ENCODE measurements at regions not wholly inside any gene's neighbourhood (a gene's known extent, or its start where the extent isn't known, plus 50 kb on each side); places are given as distances from the start of the nearest gene placed in this dataset.

GRCh38 chr5:56494300-56494731 is 261.2 kb upstream of the ANKRD55 start (continued):
- no peak for TF ChIP-seq ZNF335 (CRISPR knock-in tag; IDR thresholded peaks at IDR 0.05)

GRCh38 chr5:56493766-56494165 is 260.6 kb upstream of the ANKRD55 start:
- H3K4me2 ChIP-seq (ENCODE audit: low read depth, low read length), result no peak overlapping the region
- DNase-seq (ENCODE audit: low spot score) (no peak), ATAC-seq (no peak), FAIRE-seq (no peak)
- no peaks in the 10 kb centered on the region for H4K20me1 ChIP-seq (ENCODE audit: insufficient read depth, low read length)
- no peaks in the 10 kb centered on the region for H3K9me3 ChIP-seq (ENCODE audit: low read length)
- no peak overlapping the region for H3K4me3 ChIP-seq (replicated peaks in 1 of 3; ENCODE audit: insufficient read depth in 1 of 3, low read depth in 2 of 3, low read length in 3 of 3)
- WGBS (ENCODE audit: low lambda C conversion rate), result 75% methylated on average over 7 of the region's 7 CpGs
- H3K4me1 ChIP-seq (ENCODE audit: insufficient read depth, low read length), result peaks cover 40% of the 10 kb centered on the region
- intact Hi-C loops (cut with micrococcal nuclease; ENCODE audit: unreplicated experiment) (no loop called here), in situ Hi-C loops (cut with HindIII; ENCODE audit: extremely low pct_ligation_motif_present, low pct_unique_long_range_greater_than_20kb) (loop anchor here (25.0 kb wide), 1 partner anchor 344 kb away; no protein-coding TSS in a partner anchor)
- no peaks in the 10 kb centered on the region for H3K79me2 ChIP-seq (ENCODE audit: insufficient read depth, low read length)
- ChIA-PET POLR2A (no interaction called here), CTCF (ENCODE audit: low intra/inter-chr PET ratio, low total read pairs) (no interaction called here)
- no peak overlapping the region for H3K9ac ChIP-seq (ENCODE audit: insufficient read depth, low read depth, low read length)
- no peaks in the 10 kb centered on the region for H3K36me3 ChIP-seq (replicated peaks in 1 of 2; ENCODE audit: control insufficient read depth in 1 of 2, insufficient read depth in 2 of 2, low read length in 2 of 2)
- no peak overlapping the region for H3K27ac ChIP-seq (ENCODE audit: extremely low read length, insufficient read depth, low read length)
- no TSS peak for BruUV-seq (replicated peaks)
- H3K27me3 ChIP-seq (ENCODE audit: control insufficient read depth in 1 of 2, insufficient read depth in 2 of 2, low read length in 2 of 2), result no peaks in the 10 kb centered on the region
- no peak overlapping the region for H2AFZ ChIP-seq (ENCODE audit: low read length)
- TF ChIP-seq SAFB2 (CRISPR knock-in tag; IDR thresholded peaks at IDR 0.05; ENCODE audit: borderline replicate concordance, low read depth) (no peak), ATAD3A (CRISPR knock-in tag; IDR thresholded peaks at IDR 0.05) (no peak), SNAPC4 (CRISPR knock-in tag; IDR thresholded peaks at IDR 0.05) (no peak), ZNF607 (CRISPR knock-in tag; IDR thresholded peaks at IDR 0.05; ENCODE audit: borderline replicate concordance) (no peak), TEAD3 (CRISPR knock-in tag; optimal IDR thresholded peaks at IDR 0.05; ENCODE audit: borderline replicate concordance) (no peak), ZNF264 (CRISPR knock-in tag; IDR thresholded peaks at IDR 0.05) (no peak), ZNF646 (CRISPR knock-in tag; IDR thresholded peaks at IDR 0.05) (no peak), ATF2 (CRISPR knock-in tag; IDR thresholded peaks at IDR 0.05) (no peak), REPIN1 (CRISPR knock-in tag; IDR thresholded peaks at IDR 0.05; ENCODE audit: borderline replicate concordance, low read depth) (no peak), ZNF546 (CRISPR knock-in tag; conservative IDR thresholded peaks at IDR 0.05) (no peak)

Measured in HepG2 (cell line).